H9 (cell line): ENCODE measurements at regions not wholly inside any gene's neighbourhood (a gene's known extent, or its start where the extent isn't known, plus 50 kb on each side); places are given as distances from the start of the nearest gene placed in this dataset.
A peak's percentile ranks its signal among the peaks of the same experiment; 100 is the strongest.

Experiments
- DNase-seq: peaks from one replicate; pipeline ENCODE4 v3.0.0-alpha.2; 2017
- H2AFZ ChIP-seq: one replicate; pipeline ENCODE4 v1.6.1; 2013; ENCODE audit warnings: mild to moderate bottlenecking, low read length, control low read depth, moderate library complexity
- H2AK5ac ChIP-seq: 2 replicates; pipeline ENCODE4 v1.6.1; 2013; ENCODE audit warnings: low read length, control low read depth, mixed read lengths; ENCODE audit not compliant: insufficient read length
- H2BK120ac ChIP-seq: one replicate; pipeline ENCODE4 v1.6.1; 2013; ENCODE audit warnings: low read depth, mild to moderate bottlenecking, low read length, control low read depth, inconsistent platforms; ENCODE audit not compliant: poor library complexity, severe bottlenecking
- H2BK12ac ChIP-seq: 2 replicates; pipeline ENCODE4 v1.6.1; 2013; ENCODE audit warnings: low read length, control low read depth, mixed read lengths, low read depth; ENCODE audit not compliant: insufficient read length
- H2BK15ac ChIP-seq: 2 replicates; pipeline ENCODE4 v1.6.1; 2013; ENCODE audit warnings: low read depth, low read length, control low read depth
- H2BK20ac ChIP-seq: one replicate; pipeline ENCODE4 v1.6.1; 2013; ENCODE audit warnings: low read depth, mild to moderate bottlenecking, low read length, control low read depth, inconsistent platforms; ENCODE audit not compliant: poor library complexity, severe bottlenecking
- H2BK5ac ChIP-seq: 2 replicates; pipeline ENCODE4 v1.6.1; 2013; ENCODE audit warnings: low read length, control low read depth, mixed read lengths; ENCODE audit not compliant: insufficient read length
- H3K14ac ChIP-seq: 2 replicates; pipeline ENCODE4 v1.6.1; 2013; ENCODE audit warnings: low read length, control low read depth; ENCODE audit not compliant: insufficient read depth
- H3K18ac ChIP-seq: 2 replicates; pipeline ENCODE4 v1.6.1; 2013; ENCODE audit warnings: low read depth, mild to moderate bottlenecking, mixed read lengths, low read length, control low read depth; ENCODE audit not compliant: insufficient read length
- H3K23ac ChIP-seq: 2 replicates; pipeline ENCODE4 v1.6.1; 2013; ENCODE audit warnings: low read length, control low read depth, mixed read lengths, low read depth; ENCODE audit not compliant: insufficient read length
- H3K23me2 ChIP-seq: 2 replicates; pipeline ENCODE4 v1.6.1; 2013; ENCODE audit warnings: low read depth, mild to moderate bottlenecking, mixed read lengths, low read length, control low read depth; ENCODE audit not compliant: insufficient read length, poor library complexity, severe bottlenecking
- H3K27ac ChIP-seq: 2 replicates; pipeline ENCODE4 v1.5.1; 2013; ENCODE audit warnings: low read length, control low read depth, mixed read lengths, low read depth; ENCODE audit not compliant: insufficient read length
- H3K27me3 ChIP-seq: 2 replicates; pipeline ENCODE4 v1.6.1; 2013; ENCODE audit warnings: low read length, control low read depth, inconsistent platforms; ENCODE audit not compliant: insufficient read depth
- H3K4ac ChIP-seq: 2 replicates; pipeline ENCODE4 v1.6.1; 2013; ENCODE audit warnings: low read depth, mild to moderate bottlenecking, control low read depth, inconsistent platforms, low read length, moderate library complexity
- H3K4me1 ChIP-seq: 2 replicates; pipeline ENCODE4 v1.6.1; 2013; ENCODE audit warnings: low read length, control low read depth, inconsistent platforms; ENCODE audit not compliant: insufficient read depth
- H3K4me2 ChIP-seq: 2 replicates; pipeline ENCODE4 v1.6.1; 2013; ENCODE audit warnings: low read length, control low read depth, mixed read lengths; ENCODE audit not compliant: insufficient read length, insufficient read depth
- H3K56ac ChIP-seq: 2 replicates; pipeline ENCODE4 v1.6.1; 2013; ENCODE audit warnings: low read depth, mild to moderate bottlenecking, mixed read lengths, low read length, control low read depth; ENCODE audit not compliant: insufficient read length
- H3K79me1 ChIP-seq: 2 replicates; pipeline ENCODE4 v1.6.1; 2013; ENCODE audit warnings: low read depth, mild to moderate bottlenecking, moderate library complexity, low read length, control low read depth, inconsistent platforms; ENCODE audit not compliant: insufficient read depth, poor library complexity, severe bottlenecking
- H3K79me2 ChIP-seq: 2 replicates; pipeline ENCODE4 v1.6.1; 2013; ENCODE audit warnings: low read length, control low read depth, inconsistent platforms; ENCODE audit not compliant: insufficient read depth
- H3K9ac ChIP-seq: 2 replicates; pipeline ENCODE4 v1.6.1; 2013; ENCODE audit warnings: low read length, control low read depth, mixed read lengths; ENCODE audit not compliant: insufficient read length; ENCODE audit errors: extremely low read depth
- H3K9me3 ChIP-seq: one replicate; pipeline ENCODE4 v1.6.1; 2013; ENCODE audit warnings: low read depth, low read length, inconsistent platforms; ENCODE audit not compliant: control insufficient read depth
- H3T11ph ChIP-seq: one replicate; pipeline ENCODE4 v1.6.1; 2013; ENCODE audit warnings: mild to moderate bottlenecking, low read length, control low read depth, inconsistent platforms
- H4K20me1 ChIP-seq: one replicate; pipeline ENCODE4 v1.6.1; 2013; ENCODE audit not compliant: control insufficient read depth, insufficient read length, insufficient read depth
- H4K5ac ChIP-seq: 2 replicates; pipeline ENCODE4 v1.6.1; 2013; ENCODE audit warnings: low read depth, mild to moderate bottlenecking, mixed read lengths, low read length, control low read depth; ENCODE audit not compliant: insufficient read length
- H4K8ac ChIP-seq: replicated peaks from 2 replicates; pipeline ENCODE4 v1.6.1; 2013; ENCODE audit warnings: low read length, control low read depth, mixed read lengths, low read depth; ENCODE audit not compliant: insufficient read length
- H4K91ac ChIP-seq: 2 replicates; pipeline ENCODE4 v1.6.1; 2013; ENCODE audit warnings: low read depth, mild to moderate bottlenecking, moderate library complexity, mixed read lengths, low read length, control low read depth; ENCODE audit not compliant: insufficient read length
- H3K27ac Mint-ChIP-seq, 3 experiments: 2 replicates in 2 of 3; 3 replicates in 1 of 3; pipeline ENCODE4 v1.8.0; 2020 to 2021; ENCODE audit warnings: mixed read lengths in 3 of 3, mild to moderate bottlenecking in 1 of 3, moderate library complexity in 1 of 3
- H3K27me3 Mint-ChIP-seq: 2 replicates; pipeline ENCODE4 v1.8.0; 2021; ENCODE audit warnings: low read depth, mild to moderate bottlenecking, moderate library complexity, mixed read lengths
- H3K36me3 Mint-ChIP-seq, 3 experiments: 2 replicates in 2 of 3; 3 replicates in 1 of 3; pipeline ENCODE4 v1.8.0; 2020 to 2021; ENCODE audit warnings: low read depth in 3 of 3, mixed read lengths in 3 of 3; ENCODE audit not compliant: insufficient read depth in 1 of 3
- H3K4me1 Mint-ChIP-seq, 2 experiments: 2 replicates each; pipeline ENCODE4 v1.8.0; 2020; ENCODE audit warnings: mixed read lengths in 2 of 2
- H3K4me3 Mint-ChIP-seq, 2 experiments: 2 replicates in 1 of 2; 3 replicates in 1 of 2; pipeline ENCODE4 v1.8.0; 2020 to 2021; ENCODE audit warnings: mild to moderate bottlenecking in 2 of 2, mixed read lengths in 2 of 2, moderate library complexity in 1 of 2
- H3K9me3 Mint-ChIP-seq, 2 experiments: 2 replicates in 1 of 2; 3 replicates in 1 of 2; pipeline ENCODE4 v1.8.0; 2020; ENCODE audit warnings: mild to moderate bottlenecking in 2 of 2, mixed read lengths in 2 of 2, moderate library complexity in 1 of 2
- CTCF ChIP-seq: fragments of 200-600 bp; sonication (generic); conservative IDR thresholded peaks from 3 replicates; pipeline ENCODE4 v1.8.0; 2021; ENCODE audit warnings: antibody characterized with exemption, mild to moderate bottlenecking
- WGBS: extraction: QIAGEN DNeasy Blood & Tissue Kit; methylation state at CpG from one replicate; pipeline ENCODE4 v1.1.7; 2013; ENCODE audit warnings: missing lambda C conversion rate, low lambda C conversion rate, mixed read lengths; ENCODE audit not compliant: insufficient read length; ENCODE audit errors: extremely low coverage; 5-methylcytosine and 5-hydroxymethylcytosine counted together

DNA sequence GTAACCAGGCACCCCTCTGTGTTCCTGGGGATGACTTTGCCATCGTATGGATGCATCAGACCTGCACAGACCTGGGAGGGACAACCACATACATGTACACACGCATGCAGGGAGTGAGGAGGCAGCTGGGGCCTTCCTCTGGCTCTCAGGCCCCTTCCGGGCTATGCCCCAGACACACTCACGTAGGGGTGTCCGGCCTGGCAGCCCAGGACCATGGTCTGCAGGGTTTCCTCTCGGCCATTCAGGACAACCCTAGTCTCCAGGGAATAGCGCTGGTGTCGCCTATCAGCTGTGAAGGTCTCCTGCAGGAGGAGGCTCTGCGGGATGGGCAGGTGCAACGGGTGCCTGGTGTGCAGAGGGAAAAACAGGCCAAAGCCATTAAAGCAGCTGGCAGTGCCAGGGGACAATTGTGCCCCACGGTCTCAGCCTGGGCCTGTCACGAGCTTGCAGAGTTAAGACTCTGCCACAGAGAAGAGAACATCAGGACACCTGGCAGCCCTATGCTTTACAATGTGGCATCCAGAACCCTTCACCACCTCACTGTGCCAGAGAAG lies 101.4 kb downstream of the RMI2 start:
- WGBS: no CpG with 5 or more reads among the region's 12 CpGs

More for the DNA sequence above, 101.4 kb downstream of the RMI2 start:
- no peak overlapping the region for H4K5ac ChIP-seq
- H3K18ac ChIP-seq: no peak overlapping the region
- H3K27ac ChIP-seq: no peak overlapping the region
- no peak overlapping the region for H4K8ac ChIP-seq
- no peak overlapping the region for H2BK12ac ChIP-seq
- H3K4ac ChIP-seq: no peak overlapping the region
- no peak overlapping the region for H3K4me2 ChIP-seq
- no peaks in the 10 kb centered on the region for H3K23me2 ChIP-seq
- Mint-ChIP-seq H3K4me1 (peaks cover 0 to 2% of the 10 kb centered on the region in 2 experiments; a peak in 2 of 4 replicates), H3K4me3 (no peak overlapping the region), H3K36me3 (no peaks in the 10 kb centered on the region), H3K9me3 (0 out of 5 replicates have a peak, but pooled peaks cover 0 to under 1% of the 10 kb centered on the region in 2 experiments), H3K27ac (peak overlapping the region in 1 of 3 experiments; percentile 57; a peak in 1 of 7 replicates), H3K27me3 (peaks cover under 1% of the 10 kb centered on the region; the same call in 1 of the 2 replicates)
- H2AFZ ChIP-seq: no peak overlapping the region
- H3K4me1 ChIP-seq: no peaks in the 10 kb centered on the region
- H2BK20ac ChIP-seq: no peak overlapping the region
- H3K79me2 ChIP-seq: no peaks in the 10 kb centered on the region
- H3K14ac ChIP-seq: no peak overlapping the region; the same call in 1 of the 2 replicates
- no peak overlapping the region for H3K56ac ChIP-seq
- peaks cover 3% of the 10 kb centered on the region for H3K9me3 ChIP-seq
- H3K23ac ChIP-seq: no peak overlapping the region
- H2BK5ac ChIP-seq: no peak overlapping the region
- H2BK120ac ChIP-seq: no peak overlapping the region
- no peak overlapping the region for H3K9ac ChIP-seq
- H2AK5ac ChIP-seq: no peak overlapping the region
- no peaks in the 10 kb centered on the region for H4K20me1 ChIP-seq
- H4K91ac ChIP-seq: no peak overlapping the region
- no peaks in the 10 kb centered on the region for H3K79me1 ChIP-seq
- H3T11ph ChIP-seq: no peak overlapping the region
- H3K27me3 ChIP-seq: no peaks in the 10 kb centered on the region
- no peak for TF ChIP-seq CTCF
- no peak overlapping the region for H2BK15ac ChIP-seq
- DNase-seq: no peak
